GM12892 (cell line): ENCODE measurements at regions not wholly inside any gene's neighbourhood (a gene's known extent, or its start where the extent isn't known, plus 50 kb on each side); places are given as distances from the start of the nearest gene placed in this dataset.

Source experiments
- POLR2A ChIP-seq: IDR thresholded peaks from 2 replicates; pipeline ENCODE4 v1.6.1; 2011; ENCODE audit warnings: low read depth, low read length, control low read depth
- TAF1 ChIP-seq: IDR thresholded peaks from 2 replicates; pipeline ENCODE4 v1.6.1; 2011; ENCODE audit warnings: low read depth, mild to moderate bottlenecking, control low read depth, low read length, borderline replicate concordance

DNA sequence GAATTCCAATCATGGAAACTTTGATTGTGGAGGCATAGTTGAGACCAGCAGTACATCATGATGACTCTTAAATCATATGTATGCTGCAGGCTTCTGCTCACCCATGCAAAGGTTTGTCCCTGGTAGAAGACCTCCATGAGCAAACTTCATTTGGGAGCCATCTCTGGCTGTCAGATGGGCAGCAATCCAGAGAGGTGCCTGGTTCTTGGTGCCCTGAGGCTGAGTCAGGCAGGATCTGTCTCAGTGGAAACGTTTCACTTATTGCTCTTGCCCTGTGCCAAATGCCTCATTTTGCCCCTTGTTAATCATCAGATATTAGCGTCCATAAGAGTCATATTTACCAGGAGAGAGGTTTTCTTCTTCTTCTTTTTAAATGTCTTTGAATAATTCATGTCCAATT is 151.5 kb upstream of the CELF4 start:
- no peak for TF ChIP-seq POLR2A
- TF ChIP-seq TAF1, result no peak
